ENCODE measurements at regions not wholly inside any gene's neighbourhood (a gene's known extent, or its start where the extent isn't known, plus 50 kb on each side); places are given as distances from the start of the nearest gene placed in this dataset.

GRCh38 chr12:127934409-127934808 is 332.6 kb upstream of the TMEM132C start:
- Histone ChIP-seq H3K4me2 (ENCODE audit: low read length) (no peak overlapping the region), H3K4me3 (ENCODE audit: low read depth, low read length, poor library complexity, severe bottlenecking) (no peak overlapping the region), H3K9ac (ENCODE audit: low read length) (no peak overlapping the region), H4K20me1 (ENCODE audit: insufficient read depth, low read length) (no peaks in the 10 kb centered on the region), H3K79me2 (ENCODE audit: insufficient read depth, low read length) (no peaks in the 10 kb centered on the region), H3F3A (ENCODE audit: insufficient read depth, low read length) (no peaks in the 10 kb centered on the region), H2AFZ (ENCODE audit: low read length) (no peak overlapping the region), H3K36me3 (ENCODE audit: insufficient read depth, low read length) (no peaks in the 10 kb centered on the region), H3K9me3 (ENCODE audit: low read length) (no peaks in the 10 kb centered on the region), H3K27ac (ENCODE audit: low read depth, low read length, poor library complexity, severe bottlenecking) (no peak overlapping the region), H3K4me1 (ENCODE audit: insufficient read depth, low read length, severe bottlenecking) (no peaks in the 10 kb centered on the region), H3K9me2 (ENCODE audit: low read depth, low read length) (no peaks in the 10 kb centered on the region), H3K27me3 (ENCODE audit: insufficient read depth, low read length) (no peaks in the 10 kb centered on the region)
- TF ChIP-seq, protein P1, sequence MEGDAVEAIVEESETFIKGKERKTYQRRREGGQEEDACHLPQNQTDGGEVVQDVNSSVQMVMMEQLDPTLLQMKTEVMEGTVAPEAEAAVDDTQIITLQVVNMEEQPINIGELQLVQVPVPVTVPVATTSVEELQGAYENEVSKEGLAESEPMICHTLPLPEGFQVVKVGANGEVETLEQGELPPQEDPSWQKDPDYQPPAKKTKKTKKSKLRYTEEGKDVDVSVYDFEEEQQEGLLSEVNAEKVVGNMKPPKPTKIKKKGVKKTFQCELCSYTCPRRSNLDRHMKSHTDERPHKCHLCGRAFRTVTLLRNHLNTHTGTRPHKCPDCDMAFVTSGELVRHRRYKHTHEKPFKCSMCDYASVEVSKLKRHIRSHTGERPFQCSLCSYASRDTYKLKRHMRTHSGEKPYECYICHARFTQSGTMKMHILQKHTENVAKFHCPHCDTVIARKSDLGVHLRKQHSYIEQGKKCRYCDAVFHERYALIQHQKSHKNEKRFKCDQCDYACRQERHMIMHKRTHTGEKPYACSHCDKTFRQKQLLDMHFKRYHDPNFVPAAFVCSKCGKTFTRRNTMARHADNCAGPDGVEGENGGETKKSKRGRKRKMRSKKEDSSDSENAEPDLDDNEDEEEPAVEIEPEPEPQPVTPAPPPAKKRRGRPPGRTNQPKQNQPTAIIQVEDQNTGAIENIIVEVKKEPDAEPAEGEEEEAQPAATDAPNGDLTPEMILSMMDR (IDR thresholded peaks at IDR 0.05; ENCODE audit: low read length) = no peak
- TF ChIP-seq EZH2 (IDR thresholded peaks at IDR 0.05; ENCODE audit: borderline replicate concordance, low read length) = no peak

- H3K9me2 ChIP-seq (ENCODE audit: low read depth, low read length) = no peaks in the 10 kb centered on the region
- H3K9ac ChIP-seq (ENCODE audit: low read length) = no peak overlapping the region
- no peaks in the 10 kb centered on the region for H3F3A ChIP-seq (ENCODE audit: insufficient read depth, low read length)
- H3K27me3 ChIP-seq (ENCODE audit: insufficient read depth, low read length) = no peaks in the 10 kb centered on the region
- no peaks in the 10 kb centered on the region for H4K20me1 ChIP-seq (ENCODE audit: insufficient read depth, low read length)
- H3K36me3 ChIP-seq (ENCODE audit: insufficient read depth, low read length) = no peaks in the 10 kb centered on the region
- no peak overlapping the region for H3K4me2 ChIP-seq (ENCODE audit: low read length)
- H3K4me3 ChIP-seq (ENCODE audit: low read depth, low read length, poor library complexity, severe bottlenecking) = no peak overlapping the region
- H3K79me2 ChIP-seq (ENCODE audit: insufficient read depth, low read length) = no peaks in the 10 kb centered on the region
- H2AFZ ChIP-seq (ENCODE audit: low read length) = no peak overlapping the region
- H3K4me1 ChIP-seq (ENCODE audit: insufficient read depth, low read length, severe bottlenecking) = no peaks in the 10 kb centered on the region
- TF ChIP-seq EZH2 (IDR thresholded peaks at IDR 0.05; ENCODE audit: borderline replicate concordance, low read length) = no peak
- H3K9me3 ChIP-seq (ENCODE audit: low read length) = no peaks in the 10 kb centered on the region
- no peak overlapping the region for H3K27ac ChIP-seq (ENCODE audit: low read depth, low read length, poor library complexity, severe bottlenecking)
Measured at GRCh38 chr12:127936463-127936862, 330.5 kb upstream of the TMEM132C start.

- no peaks in the 10 kb centered on the region for H3K4me1 ChIP-seq (ENCODE audit: insufficient read depth, low read length, severe bottlenecking)
- H3K36me3 ChIP-seq (ENCODE audit: insufficient read depth, low read length) = no peaks in the 10 kb centered on the region
- H3K27me3 ChIP-seq (ENCODE audit: insufficient read depth, low read length) = no peaks in the 10 kb centered on the region
- no peaks in the 10 kb centered on the region for H4K20me1 ChIP-seq (ENCODE audit: insufficient read depth, low read length)
- H3F3A ChIP-seq (ENCODE audit: insufficient read depth, low read length) = no peaks in the 10 kb centered on the region
- no peak for TF ChIP-seq EZH2 (IDR thresholded peaks at IDR 0.05; ENCODE audit: borderline replicate concordance, low read length)
- TF ChIP-seq, protein P1 (IDR thresholded peaks at IDR 0.05; ENCODE audit: low read length) = no peak
- no peak overlapping the region for H3K27ac ChIP-seq (ENCODE audit: low read depth, low read length, poor library complexity, severe bottlenecking)
- H3K4me2 ChIP-seq (ENCODE audit: low read length) = no peak overlapping the region
- H3K9me3 ChIP-seq (ENCODE audit: low read length) = no peaks in the 10 kb centered on the region
- H3K9ac ChIP-seq (ENCODE audit: low read length) = no peak overlapping the region
- no peak overlapping the region for H2AFZ ChIP-seq (ENCODE audit: low read length)
- no peak overlapping the region for H3K4me3 ChIP-seq (ENCODE audit: low read depth, low read length, poor library complexity, severe bottlenecking)
- H3K9me2 ChIP-seq (ENCODE audit: low read depth, low read length) = no peaks in the 10 kb centered on the region
- no peaks in the 10 kb centered on the region for H3K79me2 ChIP-seq (ENCODE audit: insufficient read depth, low read length)
Measured at GRCh38 chr12:127941332-127941731, 325.6 kb upstream of the TMEM132C start.

- H3K79me2 ChIP-seq (ENCODE audit: insufficient read depth, low read length) = no peaks in the 10 kb centered on the region
- H3K4me1 ChIP-seq (ENCODE audit: insufficient read depth, low read length, severe bottlenecking) = no peaks in the 10 kb centered on the region
- H3K9ac ChIP-seq (ENCODE audit: low read length) = no peak overlapping the region
- H3F3A ChIP-seq (ENCODE audit: insufficient read depth, low read length) = no peaks in the 10 kb centered on the region
- no peaks in the 10 kb centered on the region for H3K36me3 ChIP-seq (ENCODE audit: insufficient read depth, low read length)
- no peaks in the 10 kb centered on the region for H4K20me1 ChIP-seq (ENCODE audit: insufficient read depth, low read length)
- no peak overlapping the region for H3K4me3 ChIP-seq (ENCODE audit: low read depth, low read length, poor library complexity, severe bottlenecking)
- TF ChIP-seq, protein P1 (IDR thresholded peaks at IDR 0.05; ENCODE audit: low read length) = no peak
- TF ChIP-seq EZH2 (IDR thresholded peaks at IDR 0.05; ENCODE audit: borderline replicate concordance, low read length) = no peak
- no peaks in the 10 kb centered on the region for H3K9me3 ChIP-seq (ENCODE audit: low read length)
- no peak overlapping the region for H3K4me2 ChIP-seq (ENCODE audit: low read length)
- no peak overlapping the region for H3K27ac ChIP-seq (ENCODE audit: low read depth, low read length, poor library complexity, severe bottlenecking)
- no peaks in the 10 kb centered on the region for H3K27me3 ChIP-seq (ENCODE audit: insufficient read depth, low read length)
- no peak overlapping the region for H2AFZ ChIP-seq (ENCODE audit: low read length)
- no peaks in the 10 kb centered on the region for H3K9me2 ChIP-seq (ENCODE audit: low read depth, low read length)
Measured at GRCh38 chr12:127942981-127943380, 324.0 kb upstream of the TMEM132C start.
